ENCODE measurements at regions not wholly inside any gene's neighbourhood (a gene's known extent, or its start where the extent isn't known, plus 50 kb on each side); places are given as distances from the start of the nearest gene placed in this dataset.

- no peak for TF ChIP-seq CTCF (conservative IDR thresholded peaks at IDR 0.05)
- TF ChIP-seq ZFX (IDR thresholded peaks at IDR 0.05), result no peak
Measured at GRCh38 chr14:101006008-101006407, 102.5 kb upstream of the RTL1 start.
